ENCODE measurements at regions not wholly inside any gene's neighbourhood (a gene's known extent, or its start where the extent isn't known, plus 50 kb on each side); places are given as distances from the start of the nearest gene placed in this dataset.
"Not testable (repeated sequence)": the region's sequence is repeated elsewhere in the genome, so short reads cannot be mapped to it uniquely, and the experiment has no call there.

DNA sequence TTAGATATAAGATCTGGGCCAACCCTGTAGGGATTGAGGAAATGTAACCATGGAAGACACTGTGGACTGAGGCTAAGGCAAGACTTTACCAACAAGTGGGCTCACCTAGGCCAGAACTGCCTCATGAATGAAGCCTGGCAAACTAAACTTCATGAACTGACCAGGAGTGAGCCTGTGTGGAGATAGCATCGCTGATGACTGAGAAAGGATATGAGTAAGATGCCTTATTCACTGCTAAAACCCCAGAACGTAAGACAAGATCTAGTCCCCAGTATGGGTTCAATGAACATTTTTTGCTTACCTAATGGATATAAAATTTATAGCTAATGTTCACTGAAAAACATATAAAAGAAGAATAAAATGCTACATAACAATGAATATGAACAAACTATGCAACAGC lies 399.8 kb downstream of the SATB2 start:
- Histone ChIP-seq H3K9me3 (peaks cover 0 to 37% (median 12%) of the 10 kb centered on the region in 11 donors), H3K4me1 (no peaks in the 10 kb centered on the region), H3K27ac (no peak overlapping the region), H3K36me3 (no peaks in the 10 kb centered on the region), H3K4me3 (no peak overlapping the region), H3K27me3 (no peaks in the 10 kb centered on the region)
- TF ChIP-seq, protein P1, sequence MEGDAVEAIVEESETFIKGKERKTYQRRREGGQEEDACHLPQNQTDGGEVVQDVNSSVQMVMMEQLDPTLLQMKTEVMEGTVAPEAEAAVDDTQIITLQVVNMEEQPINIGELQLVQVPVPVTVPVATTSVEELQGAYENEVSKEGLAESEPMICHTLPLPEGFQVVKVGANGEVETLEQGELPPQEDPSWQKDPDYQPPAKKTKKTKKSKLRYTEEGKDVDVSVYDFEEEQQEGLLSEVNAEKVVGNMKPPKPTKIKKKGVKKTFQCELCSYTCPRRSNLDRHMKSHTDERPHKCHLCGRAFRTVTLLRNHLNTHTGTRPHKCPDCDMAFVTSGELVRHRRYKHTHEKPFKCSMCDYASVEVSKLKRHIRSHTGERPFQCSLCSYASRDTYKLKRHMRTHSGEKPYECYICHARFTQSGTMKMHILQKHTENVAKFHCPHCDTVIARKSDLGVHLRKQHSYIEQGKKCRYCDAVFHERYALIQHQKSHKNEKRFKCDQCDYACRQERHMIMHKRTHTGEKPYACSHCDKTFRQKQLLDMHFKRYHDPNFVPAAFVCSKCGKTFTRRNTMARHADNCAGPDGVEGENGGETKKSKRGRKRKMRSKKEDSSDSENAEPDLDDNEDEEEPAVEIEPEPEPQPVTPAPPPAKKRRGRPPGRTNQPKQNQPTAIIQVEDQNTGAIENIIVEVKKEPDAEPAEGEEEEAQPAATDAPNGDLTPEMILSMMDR (IDR thresholded peaks at IDR 0.05) = no peak
- 69 to 75% methylated on average over 2 of the region's 2 CpGs for WGBS, 2 donors
- intact Hi-C loops (cut with DNase I) = no loop called here
- DNase-seq (no peak), ATAC-seq (no peak)

DNA sequence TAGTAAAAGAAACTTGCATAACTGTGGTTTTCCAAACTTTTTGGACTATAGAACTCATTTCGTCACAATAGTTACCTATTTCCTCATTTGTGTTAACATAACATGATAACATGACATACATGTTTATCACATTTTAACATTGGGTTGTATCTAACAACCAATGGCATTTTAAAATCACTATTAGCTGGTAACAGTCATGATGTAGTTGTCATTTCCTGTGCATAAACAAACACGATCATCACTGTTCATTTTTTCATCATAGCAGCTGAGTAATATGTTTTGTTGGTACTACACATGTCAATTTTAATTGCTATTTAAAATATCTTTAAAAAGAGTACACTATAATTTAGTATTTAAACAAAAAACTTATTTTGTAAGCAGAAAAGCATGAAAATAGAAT lies 402.4 kb downstream of the SATB2 start:
- TF ChIP-seq, protein P1 (IDR thresholded peaks at IDR 0.05) = no peak
- 62 to 67% methylated on average over 2 of the region's 2 CpGs for WGBS, 2 donors
- Histone ChIP-seq H3K36me3 (no peaks in the 10 kb centered on the region), H3K27ac (no peak overlapping the region), H3K27me3 (no peaks in the 10 kb centered on the region), H3K4me1 (no peaks in the 10 kb centered on the region), H3K4me3 (no peak overlapping the region), H3K9me3 (peaks cover 0 to 16% (median 0%) of the 10 kb centered on the region in 11 donors)
- ATAC-seq = no peak
- DNase-seq = no peak
- intact Hi-C loops (cut with DNase I) = no loop called here

DNA sequence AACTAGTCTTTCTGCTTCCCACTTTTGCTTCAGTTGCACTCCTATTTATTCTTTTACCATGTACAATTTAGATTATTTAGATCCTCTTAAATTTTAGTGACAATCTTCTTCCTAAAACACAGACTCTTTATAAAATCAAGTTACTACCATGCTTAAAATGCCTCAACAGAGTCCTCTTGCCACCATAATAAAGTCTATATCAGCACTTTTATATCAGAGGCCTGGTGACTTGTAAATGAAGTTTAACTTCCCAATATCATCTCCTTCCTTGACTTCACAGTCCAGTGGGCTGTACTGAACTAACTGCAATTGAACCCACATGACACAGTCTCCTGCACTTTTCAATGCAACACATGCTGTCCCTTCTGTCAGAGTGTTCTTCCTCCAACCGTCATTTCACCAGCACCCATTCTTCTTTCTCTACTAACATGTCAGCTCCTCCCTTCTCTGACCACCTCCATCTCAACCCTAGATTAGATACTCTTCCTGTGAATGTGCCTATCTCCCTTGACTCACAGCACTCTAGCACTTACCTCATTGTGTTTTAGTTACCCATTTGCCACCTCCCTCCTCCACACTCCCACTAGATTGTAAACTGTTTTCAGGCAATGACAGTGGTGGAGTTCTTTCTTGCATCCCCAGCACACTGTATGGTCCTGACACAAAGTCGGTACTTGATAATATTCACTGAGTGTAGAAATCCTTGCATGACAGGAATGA lies 414.9 kb downstream of the SATB2 start:
- Histone ChIP-seq H3K36me3 (no peaks in the 10 kb centered on the region), H3K27ac (no peak overlapping the region), H3K27me3 (no peaks in the 10 kb centered on the region), H3K4me3 (no peak overlapping the region), H3K9me3 (peaks cover 0 to 4% (median 0%) of the 10 kb centered on the region in 11 donors), H3K4me1 (no peaks in the 10 kb centered on the region)
- intact Hi-C loops (cut with DNase I) = no loop called here
- ATAC-seq = no peak
- no peak for DNase-seq
- 60 to 61% methylated on average over 2 of the region's 2 CpGs for WGBS, 2 donors
- TF ChIP-seq, protein P1 (IDR thresholded peaks at IDR 0.05) = no peak

DNA sequence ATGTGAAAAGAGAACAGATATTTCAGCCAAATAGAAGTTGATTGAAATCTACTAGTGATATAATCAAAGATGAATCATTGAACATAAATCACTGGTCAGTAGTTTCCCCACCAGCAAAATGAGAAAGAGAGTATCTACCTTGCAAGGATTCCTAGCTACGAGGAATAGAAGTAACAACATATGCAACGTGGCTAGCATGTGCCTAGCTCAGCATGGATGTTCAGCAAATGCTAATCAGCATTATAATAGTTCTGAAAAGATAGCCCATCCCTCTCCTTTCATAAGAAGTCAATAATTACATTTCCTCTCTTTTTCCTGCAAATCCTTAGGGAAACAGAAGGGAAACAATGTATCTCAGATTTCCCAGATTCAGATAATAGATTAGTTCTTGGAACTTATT lies 417.2 kb downstream of the SATB2 start:
- no peaks in the 10 kb centered on the region for H3K36me3 ChIP-seq
- ATAC-seq = no peak
- H3K9me3 ChIP-seq = peaks cover 0 to 4% (median 0%) of the 10 kb centered on the region in 11 donors
- no peaks in the 10 kb centered on the region for H3K4me1 ChIP-seq
- WGBS, 2 donors = 43 to 45% methylated on average over 2 of the region's 2 CpGs
- DNase-seq = no peak
- H3K27ac ChIP-seq = no peak overlapping the region
- TF ChIP-seq, protein P1 (IDR thresholded peaks at IDR 0.05) = no peak
- no peaks in the 10 kb centered on the region for H3K27me3 ChIP-seq
- H3K4me3 ChIP-seq = no peak overlapping the region
- intact Hi-C loops (cut with DNase I) = no loop called here

DNA sequence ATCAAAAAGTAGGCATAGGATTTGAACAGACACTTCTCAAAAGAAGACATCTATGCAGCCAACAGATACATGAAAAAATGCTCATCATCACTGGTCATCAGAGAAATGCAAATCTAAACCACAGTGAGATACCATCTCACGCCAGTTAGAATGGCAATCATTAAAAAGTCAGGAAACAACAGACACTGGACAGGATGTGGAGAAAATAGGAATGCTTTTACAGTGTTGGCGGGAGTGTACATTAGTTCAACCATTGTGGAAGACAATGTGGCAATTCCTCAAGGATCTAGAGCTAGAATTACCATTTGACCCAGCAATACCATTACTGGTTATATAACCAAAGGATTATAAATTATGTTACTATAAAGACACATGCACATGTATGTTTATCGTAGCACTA lies 424.0 kb downstream of the SATB2 start:
- H3K4me1 ChIP-seq; H3K27me3 ChIP-seq; ATAC-seq; DNase-seq; intact Hi-C loops (cut with DNase I); H3K27ac ChIP-seq; H3K4me3 ChIP-seq; H3K36me3 ChIP-seq: not testable (repeated sequence)
- 86 to 89% methylated on average over 3 of the region's 3 CpGs for WGBS, 2 donors
- H3K9me3 ChIP-seq = peaks cover 0 to 27% (median 0%) of the 10 kb centered on the region in 11 donors
